ENCODE measurements at regions not wholly inside any gene's neighbourhood (a gene's known extent, or its start where the extent isn't known, plus 50 kb on each side); places are given as distances from the start of the nearest gene placed in this dataset.

DNA sequence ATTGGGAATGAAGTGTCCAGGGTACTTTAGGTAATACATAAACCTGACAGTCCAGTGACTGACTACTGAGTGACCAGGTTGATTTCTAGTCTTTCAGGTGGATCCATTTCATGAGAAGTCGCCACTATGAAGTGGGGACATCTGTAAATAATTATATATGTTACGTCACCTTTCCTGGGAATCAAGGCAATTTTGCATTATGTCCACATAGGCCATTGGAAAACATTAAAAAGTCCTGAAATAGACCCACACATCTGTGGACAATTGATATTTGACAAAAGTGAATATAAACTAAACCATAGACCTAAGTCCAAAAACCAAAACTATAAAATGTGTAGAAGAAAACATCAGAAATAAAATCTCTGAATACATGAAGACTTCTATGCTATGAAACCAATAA is 231.5 kb downstream of the C6orf118 start:
- H3K27me3 ChIP-seq (ENCODE audit: insufficient read depth, low read depth, low read length), result no peaks in the 10 kb centered on the region
- H3K27ac ChIP-seq (ENCODE audit: low read length), result no peak overlapping the region
- H3K9ac ChIP-seq (ENCODE audit: low read length), result no peak overlapping the region
- H4K20me1 ChIP-seq (ENCODE audit: insufficient read depth), result no peaks in the 10 kb centered on the region
- TF ChIP-seq EZH2 (IDR thresholded peaks at IDR 0.05; ENCODE audit: borderline replicate concordance, insufficient read depth, low read length, poor library complexity, severe bottlenecking) (no peak), TAF1 (IDR thresholded peaks at IDR 0.05; ENCODE audit: low read depth) (no peak), REST (IDR thresholded peaks at IDR 0.05; ENCODE audit: borderline replicate concordance) (no peak), POLR2AphosphoS5 (IDR thresholded peaks at IDR 0.05) (no peak), RAD21 (conservative IDR thresholded peaks at IDR 0.05) (no peak), EP300 (conservative IDR thresholded peaks at IDR 0.05; ENCODE audit: poor library complexity, severe bottlenecking) (no peak), SMC3 (conservative IDR thresholded peaks at IDR 0.05; ENCODE audit: poor library complexity) (no peak), MXI1 (conservative IDR thresholded peaks at IDR 0.05; ENCODE audit: poor library complexity, severe bottlenecking) (no peak)
- TF ChIP-seq, protein P1, sequence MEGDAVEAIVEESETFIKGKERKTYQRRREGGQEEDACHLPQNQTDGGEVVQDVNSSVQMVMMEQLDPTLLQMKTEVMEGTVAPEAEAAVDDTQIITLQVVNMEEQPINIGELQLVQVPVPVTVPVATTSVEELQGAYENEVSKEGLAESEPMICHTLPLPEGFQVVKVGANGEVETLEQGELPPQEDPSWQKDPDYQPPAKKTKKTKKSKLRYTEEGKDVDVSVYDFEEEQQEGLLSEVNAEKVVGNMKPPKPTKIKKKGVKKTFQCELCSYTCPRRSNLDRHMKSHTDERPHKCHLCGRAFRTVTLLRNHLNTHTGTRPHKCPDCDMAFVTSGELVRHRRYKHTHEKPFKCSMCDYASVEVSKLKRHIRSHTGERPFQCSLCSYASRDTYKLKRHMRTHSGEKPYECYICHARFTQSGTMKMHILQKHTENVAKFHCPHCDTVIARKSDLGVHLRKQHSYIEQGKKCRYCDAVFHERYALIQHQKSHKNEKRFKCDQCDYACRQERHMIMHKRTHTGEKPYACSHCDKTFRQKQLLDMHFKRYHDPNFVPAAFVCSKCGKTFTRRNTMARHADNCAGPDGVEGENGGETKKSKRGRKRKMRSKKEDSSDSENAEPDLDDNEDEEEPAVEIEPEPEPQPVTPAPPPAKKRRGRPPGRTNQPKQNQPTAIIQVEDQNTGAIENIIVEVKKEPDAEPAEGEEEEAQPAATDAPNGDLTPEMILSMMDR (IDR thresholded peaks at IDR 0.05; ENCODE audit: poor library complexity, severe bottlenecking), result no peak
- H2AFZ ChIP-seq (ENCODE audit: low read depth, low read length), result no peak overlapping the region
- H3K4me2 ChIP-seq (ENCODE audit: low read length), result no peak overlapping the region
- no peaks in the 10 kb centered on the region for H3K79me2 ChIP-seq (replicated peaks; ENCODE audit: insufficient read depth, low read length)
- no peaks in the 10 kb centered on the region for H3K9me2 ChIP-seq (ENCODE audit: insufficient read depth, low read length)
- H3K9me3 ChIP-seq (ENCODE audit: low read length), result no peaks in the 10 kb centered on the region
- H3F3A ChIP-seq (ENCODE audit: insufficient read depth, low read length, poor library complexity, severe bottlenecking), result no peaks in the 10 kb centered on the region
- H3K4me3 ChIP-seq (ENCODE audit: low read length), result no peak overlapping the region
- no peaks in the 10 kb centered on the region for H3K36me3 ChIP-seq (ENCODE audit: insufficient read depth, low read length)

DNA sequence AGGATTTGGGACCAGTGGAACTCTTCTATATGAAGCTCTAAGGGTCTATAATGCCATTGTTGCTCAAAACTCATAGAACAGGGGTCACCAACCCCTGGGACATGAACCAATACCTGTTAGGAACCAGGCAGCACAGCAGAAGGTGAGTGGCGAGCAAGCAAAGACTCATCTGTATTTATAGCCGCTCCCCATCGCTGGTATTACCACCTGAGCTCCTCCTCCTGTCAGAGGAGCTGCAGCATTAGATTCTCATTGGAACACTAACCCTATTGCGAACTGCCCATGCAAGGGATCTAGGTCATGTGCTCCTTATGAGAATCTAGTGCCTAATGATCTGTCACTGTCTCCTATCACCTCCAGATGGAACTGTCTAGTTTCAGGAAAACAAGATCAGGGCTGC is 237.5 kb downstream of the C6orf118 start:
- H2AFZ ChIP-seq (ENCODE audit: low read depth, low read length), result no peak overlapping the region
- no peak overlapping the region for H3K4me2 ChIP-seq (ENCODE audit: low read length)
- no peaks in the 10 kb centered on the region for H3K27me3 ChIP-seq (ENCODE audit: insufficient read depth, low read depth, low read length)
- H4K20me1 ChIP-seq (ENCODE audit: insufficient read depth), result no peaks in the 10 kb centered on the region
- H3K36me3 ChIP-seq (ENCODE audit: insufficient read depth, low read length), result no peaks in the 10 kb centered on the region
- H3K79me2 ChIP-seq (replicated peaks; ENCODE audit: insufficient read depth, low read length), result no peaks in the 10 kb centered on the region
- H3F3A ChIP-seq (ENCODE audit: insufficient read depth, low read length, poor library complexity, severe bottlenecking), result no peaks in the 10 kb centered on the region
- no peaks in the 10 kb centered on the region for H3K9me2 ChIP-seq (ENCODE audit: insufficient read depth, low read length)
- H3K9ac ChIP-seq (ENCODE audit: low read length), result no peak overlapping the region
- H3K4me3 ChIP-seq (ENCODE audit: low read length), result no peak overlapping the region
- no peak overlapping the region for H3K27ac ChIP-seq (ENCODE audit: low read length)
- TF ChIP-seq REST (IDR thresholded peaks at IDR 0.05; ENCODE audit: borderline replicate concordance) (no peak), POLR2AphosphoS5 (IDR thresholded peaks at IDR 0.05) (no peak), EP300 (conservative IDR thresholded peaks at IDR 0.05; ENCODE audit: poor library complexity, severe bottlenecking) (no peak), SMC3 (conservative IDR thresholded peaks at IDR 0.05; ENCODE audit: poor library complexity) (no peak), RAD21 (conservative IDR thresholded peaks at IDR 0.05) (no peak), EZH2 (IDR thresholded peaks at IDR 0.05; ENCODE audit: borderline replicate concordance, insufficient read depth, low read length, poor library complexity, severe bottlenecking) (no peak), TAF1 (IDR thresholded peaks at IDR 0.05; ENCODE audit: low read depth) (no peak), MXI1 (conservative IDR thresholded peaks at IDR 0.05; ENCODE audit: poor library complexity, severe bottlenecking) (no peak)
- TF ChIP-seq, protein P1 (IDR thresholded peaks at IDR 0.05; ENCODE audit: poor library complexity, severe bottlenecking), result no peak
- H3K9me3 ChIP-seq (ENCODE audit: low read length), result no peaks in the 10 kb centered on the region

All from neural cell (in vitro differentiated cells).